ENCODE measurements at regions not wholly inside any gene's neighbourhood (a gene's known extent, or its start where the extent isn't known, plus 50 kb on each side); places are given as distances from the start of the nearest gene placed in this dataset.

- no peak for DNase-seq
- H3K27me3 ChIP-seq, result no peaks in the 10 kb centered on the region
- no peak overlapping the region for H3K4me3 ChIP-seq (ENCODE audit: low read depth, low read length)
- no peaks in the 10 kb centered on the region for H3K9me3 ChIP-seq
- TF ChIP-seq CTCF (IDR thresholded peaks at IDR 0.05; ENCODE audit: low read depth, low read length), result no peak
- H3K4me1 ChIP-seq, result no peaks in the 10 kb centered on the region
- H3K36me3 ChIP-seq, result no peaks in the 10 kb centered on the region
Observed at GRCh38 chr1:18043871-18044270, 63.7 kb upstream of the IGSF21 start.

- H3K4me3 ChIP-seq (ENCODE audit: low read depth, low read length), result no peak overlapping the region
- no peak for TF ChIP-seq CTCF (IDR thresholded peaks at IDR 0.05; ENCODE audit: low read depth, low read length)
- no peak for DNase-seq
- no peaks in the 10 kb centered on the region for H3K27me3 ChIP-seq
- no peaks in the 10 kb centered on the region for H3K9me3 ChIP-seq
- H3K4me1 ChIP-seq, result no peaks in the 10 kb centered on the region
- H3K36me3 ChIP-seq, result no peaks in the 10 kb centered on the region
Observed at GRCh38 chr1:18045203-18045602, 62.4 kb upstream of the IGSF21 start.

GRCh38 chr1:18045621-18046020 lies 62.0 kb upstream of the IGSF21 start:
- H3K4me1 ChIP-seq, result no peaks in the 10 kb centered on the region
- no peaks in the 10 kb centered on the region for H3K9me3 ChIP-seq
- no peak for DNase-seq

GRCh38 chr1:18047122-18047521 lies 60.5 kb upstream of the IGSF21 start:
- Histone ChIP-seq H3K4me3 (ENCODE audit: low read depth, low read length) (no peak overlapping the region), H3K27me3 (no peaks in the 10 kb centered on the region), H3K36me3 (no peaks in the 10 kb centered on the region), H3K4me1 (no peaks in the 10 kb centered on the region), H3K9me3 (no peaks in the 10 kb centered on the region)
- DNase-seq, result no peak
- no peak for TF ChIP-seq CTCF (IDR thresholded peaks at IDR 0.05; ENCODE audit: low read depth, low read length)

More at GRCh38 chr1:18045621-18046020, 62.0 kb upstream of the IGSF21 start:
- no peaks in the 10 kb centered on the region for H3K36me3 ChIP-seq
- H3K27me3 ChIP-seq, result no peaks in the 10 kb centered on the region
- TF ChIP-seq CTCF (IDR thresholded peaks at IDR 0.05; ENCODE audit: low read depth, low read length), result no peak
- H3K4me3 ChIP-seq (ENCODE audit: low read depth, low read length), result no peak overlapping the region

DNA sequence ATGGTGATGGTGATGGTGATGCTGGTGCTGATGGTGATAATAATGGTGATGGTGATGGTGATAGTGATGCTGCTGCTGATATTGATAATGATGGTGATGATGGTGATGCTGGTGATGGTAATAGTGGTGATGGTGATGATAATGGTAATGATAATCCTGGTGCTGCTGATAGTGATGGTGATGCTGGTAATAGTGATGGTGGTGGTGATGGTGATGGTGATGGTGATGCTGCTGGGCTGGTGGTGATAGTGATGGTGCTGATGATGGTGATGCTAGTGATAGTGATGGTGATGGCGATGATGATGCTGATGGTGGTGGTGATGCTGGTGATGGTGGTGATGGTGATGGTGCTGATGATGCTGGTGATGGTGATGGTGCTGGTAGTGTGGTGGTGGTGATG lies 58.4 kb upstream of the IGSF21 start:
- H3K4me1 ChIP-seq, result no peaks in the 10 kb centered on the region
- H3K36me3 ChIP-seq, result no peaks in the 10 kb centered on the region
- no peak overlapping the region for H3K4me3 ChIP-seq (ENCODE audit: low read depth, low read length)
- H3K27me3 ChIP-seq, result no peaks in the 10 kb centered on the region
- no peak for TF ChIP-seq CTCF (IDR thresholded peaks at IDR 0.05; ENCODE audit: low read depth, low read length)
- H3K9me3 ChIP-seq, result no peaks in the 10 kb centered on the region
- no peak for DNase-seq

DNA sequence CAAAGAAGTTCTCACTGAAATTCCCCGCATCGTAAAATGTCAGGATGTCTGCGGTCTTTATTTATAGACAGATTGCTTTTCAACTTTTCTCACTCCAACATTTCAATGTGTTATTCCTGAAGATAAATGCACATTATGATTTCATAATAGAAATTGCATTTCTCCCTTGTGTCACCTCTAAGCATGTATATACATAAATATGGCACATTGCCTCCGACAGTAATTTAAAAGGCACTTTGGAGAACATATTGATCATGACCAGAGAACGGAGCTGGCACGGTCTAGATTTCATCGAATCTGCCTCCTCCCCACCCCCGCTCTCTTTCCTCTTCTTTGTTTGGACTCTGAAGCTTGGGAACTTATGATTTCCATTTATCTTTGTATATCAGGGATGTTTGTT lies 54.9 kb upstream of the IGSF21 start:
- no peak overlapping the region for H3K4me3 ChIP-seq (ENCODE audit: low read depth, low read length)
- H3K36me3 ChIP-seq, result no peaks in the 10 kb centered on the region
- H3K4me1 ChIP-seq, result no peaks in the 10 kb centered on the region
- H3K9me3 ChIP-seq, result no peaks in the 10 kb centered on the region
- no peak for TF ChIP-seq CTCF (IDR thresholded peaks at IDR 0.05; ENCODE audit: low read depth, low read length)
- H3K27me3 ChIP-seq, result no peaks in the 10 kb centered on the region
- DNase-seq, result no peak
